Testis (tissue), 2 donors: ENCODE measurements at regions not wholly inside any gene's neighbourhood (a gene's known extent, or its start where the extent isn't known, plus 50 kb on each side); places are given as distances from the start of the nearest gene placed in this dataset.

ENCODE experiments used
- DNase-seq: peaks from one replicate; pipeline ENCODE4 v3.0.0-alpha.2; 2019
- H3K27ac ChIP-seq, 2 donors: fragments of 200-600 bp; sonication (generic); one replicate each; pipeline ENCODE4 v1.5.1; 2019
- H3K27me3 ChIP-seq: fragments of 200-600 bp; sonication (generic); one replicate; pipeline ENCODE4 v1.5.1; 2019
- H3K36me3 ChIP-seq: fragments of 200-600 bp; sonication (generic); one replicate; pipeline ENCODE4 v1.5.1; 2017; ENCODE audit warnings: low read depth; ENCODE audit errors: missing control alignments
- H3K4me1 ChIP-seq: fragments of 200-600 bp; sonication (generic); one replicate; pipeline ENCODE4 v1.5.1; 2019
- H3K4me3 ChIP-seq, 2 donors: fragments of 200-600 bp; sonication (generic); one replicate each; pipeline ENCODE4 v1.5.1; 2017 to 2019
- H3K9me3 ChIP-seq: fragments of 200-600 bp; sonication (generic); one replicate; pipeline ENCODE4 v1.5.1; 2017
- CTCF ChIP-seq, 3 experiments: fragments of 450-650 bp in 2 of 3; fragments of 200-600 bp in 1 of 3; sonication (generic) in 1 of 3; IDR thresholded peaks; one replicate each; pipeline ENCODE4 v1.5.1; 2016 to 2019; ENCODE audit warnings: antibody characterized with exemption in 3 of 3, mild to moderate bottlenecking in 2 of 3, moderate library complexity in 1 of 3
- POLR2A ChIP-seq: fragments of 450-650 bp; IDR thresholded peaks from one replicate; pipeline ENCODE4 v1.6.1; 2017; ENCODE audit warnings: antibody characterized with exemption, mild to moderate bottlenecking, moderate library complexity
- WGBS, 2 donors: methylation state at CpG; one replicate each; pipeline ENCODE4 v1.1.5; 2018; 5-methylcytosine and 5-hydroxymethylcytosine counted together
- intact Hi-C: fragments of 100-400 bp; cut with DNase I; formaldehyde crosslinking; loops from one replicate; pipeline ENCODE4 v1.15.1; 2023; ENCODE audit warnings: low total_unique reads

- 84 to 92% methylated on average over 3 of the region's 3 CpGs for WGBS, 2 donors
- no peaks in the 10 kb centered on the region for H3K27me3 ChIP-seq
- H3K27ac ChIP-seq: no peak overlapping the region
- no peak overlapping the region for H3K4me3 ChIP-seq
- TF ChIP-seq POLR2A (no peak), CTCF (IDR thresholded peaks at IDR 0.05) (no peak)
- no peaks in the 10 kb centered on the region for H3K4me1 ChIP-seq
- no peak for DNase-seq
- H3K36me3 ChIP-seq: no peaks in the 10 kb centered on the region
- H3K9me3 ChIP-seq: no peaks in the 10 kb centered on the region
- intact Hi-C loops: no loop called here
These were observed 262.6 kb upstream of the LRIG3 start for GRCh38 chr12:59182658-59183455.

DNA sequence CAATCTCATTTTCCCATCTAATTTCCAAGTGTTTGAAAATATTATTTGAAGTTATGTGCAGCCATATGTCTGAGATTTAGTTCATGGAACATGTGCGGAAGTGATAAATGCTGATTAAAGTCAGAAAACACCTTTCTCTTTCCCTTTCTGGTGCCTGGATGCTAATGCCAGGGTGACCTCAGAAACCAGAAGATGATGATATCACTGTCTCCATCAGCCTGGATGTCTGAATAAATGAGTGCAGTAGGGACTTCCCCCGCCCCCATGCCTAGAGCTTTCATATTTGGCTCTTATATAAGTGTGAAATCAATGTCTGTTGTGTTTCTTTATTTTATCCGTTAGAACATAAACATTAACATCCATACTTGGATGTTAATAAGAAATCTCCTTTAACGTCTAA is 261.9 kb upstream of the LRIG3 start:
- DNase-seq: no peak
- WGBS, 2 donors: 75 to 83% methylated on average over 4 of the region's 4 CpGs
- TF ChIP-seq CTCF (IDR thresholded peaks at IDR 0.05): no peak

GRCh38 chr12:59181196-59181777 is 261.0 kb upstream of the LRIG3 start:
- Histone ChIP-seq H3K27me3 (no peaks in the 10 kb centered on the region), H3K36me3 (no peaks in the 10 kb centered on the region), H3K27ac (no peak overlapping the region), H3K4me3 (no peak overlapping the region), H3K9me3 (no peaks in the 10 kb centered on the region), H3K4me1 (no peaks in the 10 kb centered on the region)
- DNase-seq: no peak
- WGBS, 2 donors: 88 to 94% methylated on average over 2 of the region's 2 CpGs
- intact Hi-C loops: no loop called here
- TF ChIP-seq POLR2A (no peak), CTCF (IDR thresholded peaks at IDR 0.05) (no peak)

More for the DNA sequence above, 261.9 kb upstream of the LRIG3 start:
- no peaks in the 10 kb centered on the region for H3K36me3 ChIP-seq
- no peaks in the 10 kb centered on the region for H3K4me1 ChIP-seq
- no peak overlapping the region for H3K27ac ChIP-seq
- H3K27me3 ChIP-seq: no peaks in the 10 kb centered on the region
- H3K4me3 ChIP-seq: no peak overlapping the region
- intact Hi-C loops: no loop called here
- no peaks in the 10 kb centered on the region for H3K9me3 ChIP-seq

- H3K4me1 ChIP-seq: no peaks in the 10 kb centered on the region
- 83 to 92% methylated on average over 1 of the region's 1 CpG for WGBS, 2 donors
- H3K4me3 ChIP-seq: no peak overlapping the region
- no peaks in the 10 kb centered on the region for H3K27me3 ChIP-seq
- DNase-seq: no peak
- no peaks in the 10 kb centered on the region for H3K36me3 ChIP-seq
- intact Hi-C loops: no loop called here
- no peak overlapping the region for H3K27ac ChIP-seq
- no peaks in the 10 kb centered on the region for H3K9me3 ChIP-seq
- no peak for TF ChIP-seq POLR2A
- TF ChIP-seq CTCF (IDR thresholded peaks at IDR 0.05): no peak
These were observed 258.9 kb upstream of the LRIG3 start for GRCh38 chr12:59179231-59179630.

DNA sequence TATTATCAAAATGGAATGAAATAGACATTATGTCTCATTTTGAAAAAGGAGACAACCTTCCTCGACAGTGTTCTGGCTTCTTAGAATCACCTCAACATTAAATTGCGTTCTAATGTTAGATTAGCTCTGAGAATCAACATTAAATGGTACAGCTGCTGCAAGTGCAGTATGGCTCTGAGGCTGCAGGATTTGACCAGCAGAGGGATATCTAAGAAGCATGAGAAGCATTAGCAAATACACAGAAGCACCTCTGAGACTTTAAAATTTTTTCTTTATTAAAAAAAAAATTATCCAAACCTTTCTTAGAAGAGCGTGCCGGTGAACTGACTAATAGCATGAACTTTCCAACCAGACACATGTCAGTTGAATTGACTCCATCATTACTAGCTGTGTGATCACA is 253.4 kb upstream of the LRIG3 start:
- Histone ChIP-seq H3K4me1 (no peaks in the 10 kb centered on the region), H3K27me3 (no peaks in the 10 kb centered on the region), H3K36me3 (no peaks in the 10 kb centered on the region), H3K9me3 (no peaks in the 10 kb centered on the region), H3K27ac (no peak overlapping the region), H3K4me3 (no peak overlapping the region)
- intact Hi-C loops: no loop called here
- no peak for DNase-seq
- no peak for TF ChIP-seq CTCF (IDR thresholded peaks at IDR 0.05)
- no peak for TF ChIP-seq POLR2A
- 61 to 64% methylated on average over 4 of the region's 4 CpGs for WGBS, 2 donors
